Activated naive CD8-positive, alpha-beta T cell (primary cell): ENCODE measurements at regions not wholly inside any gene's neighbourhood (a gene's known extent, or its start where the extent isn't known, plus 50 kb on each side); places are given as distances from the start of the nearest gene placed in this dataset.

Experiments used
- H3K27ac Mint-ChIP-seq: one replicate; pipeline ENCODE4 v1.8.0; 2021; ENCODE audit warnings: mixed read lengths
- H3K27me3 Mint-ChIP-seq: one replicate; pipeline ENCODE4 v1.8.0; 2021; ENCODE audit warnings: mixed read lengths
- H3K36me3 Mint-ChIP-seq: one replicate; pipeline ENCODE4 v1.8.0; 2021; ENCODE audit warnings: mixed read lengths
- H3K4me1 Mint-ChIP-seq: one replicate; pipeline ENCODE4 v1.8.0; 2021; ENCODE audit warnings: low read depth, mixed read lengths
- H3K4me3 Mint-ChIP-seq: one replicate; pipeline ENCODE4 v1.8.0; 2021; ENCODE audit warnings: mild to moderate bottlenecking, mixed read lengths
- H3K9me3 Mint-ChIP-seq: one replicate; pipeline ENCODE4 v1.8.0; 2021; ENCODE audit warnings: low read depth, mixed read lengths

- peaks cover 2% of the 10 kb centered on the region for H3K36me3 Mint-ChIP-seq
- peaks cover 3% of the 10 kb centered on the region for H3K9me3 Mint-ChIP-seq
- no peak overlapping the region for H3K4me3 Mint-ChIP-seq
- H3K4me1 Mint-ChIP-seq: peaks cover 15% of the 10 kb centered on the region
- no peak overlapping the region for H3K27ac Mint-ChIP-seq
- H3K27me3 Mint-ChIP-seq: no peaks in the 10 kb centered on the region
Observed at GRCh38 chr12:46558677-46559076, 186.1 kb upstream of the SLC38A2 start.

- peaks cover 14% of the 10 kb centered on the region for H3K4me1 Mint-ChIP-seq
Observed at GRCh38 chr12:46557539-46558373, 185.2 kb upstream of the SLC38A2 start.

GRCh38 chr12:46556819-46557524 is 184.4 kb upstream of the SLC38A2 start:
- H3K4me3 Mint-ChIP-seq: no peak overlapping the region
- H3K27me3 Mint-ChIP-seq: no peaks in the 10 kb centered on the region
- H3K27ac Mint-ChIP-seq: peak overlapping the region; percentile 55
- H3K9me3 Mint-ChIP-seq: peaks cover 3% of the 10 kb centered on the region
- H3K4me1 Mint-ChIP-seq: peaks cover 13% of the 10 kb centered on the region
- peaks cover 2% of the 10 kb centered on the region for H3K36me3 Mint-ChIP-seq

More at GRCh38 chr12:46557539-46558373, 185.2 kb upstream of the SLC38A2 start:
- peak overlapping the region; percentile 18 for H3K27ac Mint-ChIP-seq
- peaks cover 2% of the 10 kb centered on the region for H3K36me3 Mint-ChIP-seq
- H3K9me3 Mint-ChIP-seq: peaks cover 3% of the 10 kb centered on the region
- no peaks in the 10 kb centered on the region for H3K27me3 Mint-ChIP-seq
- H3K4me3 Mint-ChIP-seq: no peak overlapping the region

- peaks cover 4% of the 10 kb centered on the region for H3K36me3 Mint-ChIP-seq
- no peak overlapping the region for H3K4me3 Mint-ChIP-seq
- peaks cover 3% of the 10 kb centered on the region for H3K9me3 Mint-ChIP-seq
- H3K27me3 Mint-ChIP-seq: no peaks in the 10 kb centered on the region
- no peak overlapping the region for H3K27ac Mint-ChIP-seq
- peaks cover 15% of the 10 kb centered on the region for H3K4me1 Mint-ChIP-seq
Observed at GRCh38 chr12:46556105-46556559, 183.6 kb upstream of the SLC38A2 start.

- peaks cover 3% of the 10 kb centered on the region for H3K9me3 Mint-ChIP-seq
- H3K27me3 Mint-ChIP-seq: no peaks in the 10 kb centered on the region
- no peak overlapping the region for H3K27ac Mint-ChIP-seq
- peaks cover 22% of the 10 kb centered on the region for H3K4me1 Mint-ChIP-seq
- H3K4me3 Mint-ChIP-seq: no peak overlapping the region
- H3K36me3 Mint-ChIP-seq: peaks cover 4% of the 10 kb centered on the region
Observed at GRCh38 chr12:46555406-46555852, 182.9 kb upstream of the SLC38A2 start.

- H3K4me3 Mint-ChIP-seq: no peak overlapping the region
- H3K9me3 Mint-ChIP-seq: peaks cover 3% of the 10 kb centered on the region
- H3K4me1 Mint-ChIP-seq: peaks cover 27% of the 10 kb centered on the region
- peaks cover 4% of the 10 kb centered on the region for H3K36me3 Mint-ChIP-seq
- no peaks in the 10 kb centered on the region for H3K27me3 Mint-ChIP-seq
- H3K27ac Mint-ChIP-seq: no peak overlapping the region
Observed at GRCh38 chr12:46554460-46554859, 181.9 kb upstream of the SLC38A2 start.

- Mint-ChIP-seq H3K27ac (no peak overlapping the region), H3K4me3 (no peak overlapping the region), H3K27me3 (no peaks in the 10 kb centered on the region), H3K9me3 (peaks cover 3% of the 10 kb centered on the region), H3K36me3 (peaks cover 4% of the 10 kb centered on the region), H3K4me1 (peaks cover 30% of the 10 kb centered on the region)
Observed at GRCh38 chr12:46553911-46554310, 181.3 kb upstream of the SLC38A2 start.

GRCh38 chr12:46553266-46553665 is 180.7 kb upstream of the SLC38A2 start:
- no peak overlapping the region for H3K27ac Mint-ChIP-seq
- H3K4me1 Mint-ChIP-seq: peaks cover 35% of the 10 kb centered on the region
- peaks cover 3% of the 10 kb centered on the region for H3K9me3 Mint-ChIP-seq
- no peak overlapping the region for H3K4me3 Mint-ChIP-seq
- H3K36me3 Mint-ChIP-seq: peaks cover 4% of the 10 kb centered on the region
- no peaks in the 10 kb centered on the region for H3K27me3 Mint-ChIP-seq

GRCh38 chr12:46550266-46550879 is 177.8 kb upstream of the SLC38A2 start:
- Mint-ChIP-seq H3K9me3 (peaks cover 3% of the 10 kb centered on the region), H3K4me3 (peak overlapping the region; percentile 55), H3K36me3 (peaks cover 10% of the 10 kb centered on the region), H3K4me1 (peaks cover 54% of the 10 kb centered on the region), H3K27me3 (no peaks in the 10 kb centered on the region), H3K27ac (peak overlapping the region; percentile 92)

GRCh38 chr12:46549527-46550265 is 177.1 kb upstream of the SLC38A2 start:
- H3K27ac Mint-ChIP-seq: peak overlapping the region; percentile 92
- H3K27me3 Mint-ChIP-seq: no peaks in the 10 kb centered on the region
- peaks cover 9% of the 10 kb centered on the region for H3K36me3 Mint-ChIP-seq
- peaks cover 52% of the 10 kb centered on the region for H3K4me1 Mint-ChIP-seq
- H3K4me3 Mint-ChIP-seq: peak overlapping the region; percentile 55
- H3K9me3 Mint-ChIP-seq: no peaks in the 10 kb centered on the region

GRCh38 chr12:46548605-46549071 is 176.1 kb upstream of the SLC38A2 start:
- peak overlapping the region; percentile 92 for H3K27ac Mint-ChIP-seq
- no peak overlapping the region for H3K4me3 Mint-ChIP-seq
- peaks cover 4% of the 10 kb centered on the region for H3K9me3 Mint-ChIP-seq
- peaks cover 52% of the 10 kb centered on the region for H3K4me1 Mint-ChIP-seq
- no peaks in the 10 kb centered on the region for H3K27me3 Mint-ChIP-seq
- peaks cover 14% of the 10 kb centered on the region for H3K36me3 Mint-ChIP-seq

GRCh38 chr12:46547421-46548354 is 175.1 kb upstream of the SLC38A2 start:
- H3K27ac Mint-ChIP-seq: peak overlapping the region; percentile 11
- peaks cover 56% of the 10 kb centered on the region for H3K4me1 Mint-ChIP-seq
- no peaks in the 10 kb centered on the region for H3K27me3 Mint-ChIP-seq
- H3K9me3 Mint-ChIP-seq: peaks cover 4% of the 10 kb centered on the region
- peaks cover 14% of the 10 kb centered on the region for H3K36me3 Mint-ChIP-seq
- peak overlapping the region; percentile 9 for H3K4me3 Mint-ChIP-seq

- peaks cover 56% of the 10 kb centered on the region for H3K4me1 Mint-ChIP-seq
- H3K27ac Mint-ChIP-seq: peak overlapping the region; percentile 66
- peaks cover 4% of the 10 kb centered on the region for H3K9me3 Mint-ChIP-seq
- peaks cover 14% of the 10 kb centered on the region for H3K36me3 Mint-ChIP-seq
- peak overlapping the region; percentile 33 for H3K4me3 Mint-ChIP-seq
- no peaks in the 10 kb centered on the region for H3K27me3 Mint-ChIP-seq
Observed at GRCh38 chr12:46546634-46547273, 174.2 kb upstream of the SLC38A2 start.
